ENCODE measurements at regions not wholly inside any gene's neighbourhood (a gene's known extent, or its start where the extent isn't known, plus 50 kb on each side); places are given as distances from the start of the nearest gene placed in this dataset.

DNA sequence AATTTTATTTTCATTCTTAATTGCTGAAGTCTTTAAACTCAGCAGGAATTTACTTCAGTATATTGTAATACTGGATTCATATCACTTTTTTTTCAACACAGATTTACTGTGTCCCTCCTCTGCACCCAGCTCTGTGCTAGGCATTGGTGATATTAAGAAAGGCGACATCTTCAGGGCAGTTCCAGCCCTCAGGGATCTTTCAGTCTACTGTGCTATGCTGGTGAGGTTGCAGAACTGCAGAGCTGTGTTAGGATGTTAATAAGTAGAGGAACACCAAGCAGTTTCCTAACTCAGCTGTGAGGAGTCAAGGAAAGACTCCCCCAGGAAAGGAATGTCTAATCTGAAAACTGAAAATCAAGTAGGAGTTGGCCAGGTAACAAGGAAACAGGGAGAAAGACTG lies 158.2 kb upstream of the NPY start:
- no peaks in the 10 kb centered on the region for H3K79me2 ChIP-seq (ENCODE audit: insufficient read depth, low read length)
- ATAC-seq (ENCODE audit: insufficient read depth, low read depth) (no peak), DNase-seq (no peak)
- no peak overlapping the region for H3K4me2 ChIP-seq (ENCODE audit: insufficient read depth, low read length)
- H3K9ac ChIP-seq (ENCODE audit: low read depth, low read length): no peak overlapping the region
- no peaks in the 10 kb centered on the region for H3K9me3 ChIP-seq (ENCODE audit: insufficient read depth, low read length, severe bottlenecking)
- H4K20me1 ChIP-seq (ENCODE audit: insufficient read depth, low read length): no peaks in the 10 kb centered on the region
- H2AFZ ChIP-seq (ENCODE audit: low read depth, low read length): no peak overlapping the region
- TF ChIP-seq, protein P1, sequence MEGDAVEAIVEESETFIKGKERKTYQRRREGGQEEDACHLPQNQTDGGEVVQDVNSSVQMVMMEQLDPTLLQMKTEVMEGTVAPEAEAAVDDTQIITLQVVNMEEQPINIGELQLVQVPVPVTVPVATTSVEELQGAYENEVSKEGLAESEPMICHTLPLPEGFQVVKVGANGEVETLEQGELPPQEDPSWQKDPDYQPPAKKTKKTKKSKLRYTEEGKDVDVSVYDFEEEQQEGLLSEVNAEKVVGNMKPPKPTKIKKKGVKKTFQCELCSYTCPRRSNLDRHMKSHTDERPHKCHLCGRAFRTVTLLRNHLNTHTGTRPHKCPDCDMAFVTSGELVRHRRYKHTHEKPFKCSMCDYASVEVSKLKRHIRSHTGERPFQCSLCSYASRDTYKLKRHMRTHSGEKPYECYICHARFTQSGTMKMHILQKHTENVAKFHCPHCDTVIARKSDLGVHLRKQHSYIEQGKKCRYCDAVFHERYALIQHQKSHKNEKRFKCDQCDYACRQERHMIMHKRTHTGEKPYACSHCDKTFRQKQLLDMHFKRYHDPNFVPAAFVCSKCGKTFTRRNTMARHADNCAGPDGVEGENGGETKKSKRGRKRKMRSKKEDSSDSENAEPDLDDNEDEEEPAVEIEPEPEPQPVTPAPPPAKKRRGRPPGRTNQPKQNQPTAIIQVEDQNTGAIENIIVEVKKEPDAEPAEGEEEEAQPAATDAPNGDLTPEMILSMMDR (IDR thresholded peaks at IDR 0.05; ENCODE audit: borderline replicate concordance, extremely low read depth, low read length, poor library complexity, severe bottlenecking): no peak
- TF ChIP-seq EZH2 (IDR thresholded peaks at IDR 0.05; ENCODE audit: borderline replicate concordance, low read depth, low read length, severe bottlenecking): no peak
- no peaks in the 10 kb centered on the region for H3K36me3 ChIP-seq (ENCODE audit: insufficient read depth, low read length)
- H3K4me3 ChIP-seq (ENCODE audit: low read depth in 1 of 2, low read length in 2 of 2): no peak overlapping the region
- H3K27ac ChIP-seq (ENCODE audit: low read length): no peak overlapping the region
- H3K27me3 ChIP-seq (ENCODE audit: insufficient read depth, low read length, poor library complexity): peaks cover 6% of the 10 kb centered on the region
- H3K4me1 ChIP-seq (ENCODE audit: insufficient read depth, low read length): no peaks in the 10 kb centered on the region

DNA sequence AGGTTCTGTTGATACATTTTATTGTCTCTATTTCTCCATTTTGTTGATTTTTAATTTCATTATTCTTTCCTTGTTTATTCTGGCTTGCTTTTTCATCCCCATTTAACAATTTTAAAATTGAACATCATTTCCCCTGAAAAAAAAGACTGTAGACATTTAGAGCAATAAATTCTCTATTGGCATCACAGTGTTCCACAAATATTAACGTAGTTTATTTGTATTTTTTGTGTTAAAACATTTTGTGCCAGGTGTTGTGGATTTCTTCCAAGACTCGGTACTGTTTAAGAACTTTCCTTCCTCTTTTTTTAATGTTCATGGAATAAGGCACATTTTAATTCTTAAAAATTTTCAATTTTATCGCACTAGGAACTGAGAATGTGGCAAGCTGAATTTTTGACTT lies 156.1 kb upstream of the NPY start:
- H3K27ac ChIP-seq (ENCODE audit: low read length): no peak overlapping the region
- TF ChIP-seq, protein P1 (IDR thresholded peaks at IDR 0.05; ENCODE audit: borderline replicate concordance, extremely low read depth, low read length, poor library complexity, severe bottlenecking): no peak
- no peak for TF ChIP-seq EZH2 (IDR thresholded peaks at IDR 0.05; ENCODE audit: borderline replicate concordance, low read depth, low read length, severe bottlenecking)
- H3K4me2 ChIP-seq (ENCODE audit: insufficient read depth, low read length): no peak overlapping the region
- H3K9ac ChIP-seq (ENCODE audit: low read depth, low read length): no peak overlapping the region
- no peaks in the 10 kb centered on the region for H3K36me3 ChIP-seq (ENCODE audit: insufficient read depth, low read length)
- H3K27me3 ChIP-seq (ENCODE audit: insufficient read depth, low read length, poor library complexity): peaks cover 5% of the 10 kb centered on the region
- H4K20me1 ChIP-seq (ENCODE audit: insufficient read depth, low read length): no peaks in the 10 kb centered on the region
- no peaks in the 10 kb centered on the region for H3K4me1 ChIP-seq (ENCODE audit: insufficient read depth, low read length)
- no peak overlapping the region for H3K4me3 ChIP-seq (ENCODE audit: low read depth in 1 of 2, low read length in 2 of 2)
- DNase-seq (no peak), ATAC-seq (ENCODE audit: insufficient read depth, low read depth) (no peak)
- H3K79me2 ChIP-seq (ENCODE audit: insufficient read depth, low read length): no peaks in the 10 kb centered on the region
- no peak overlapping the region for H2AFZ ChIP-seq (ENCODE audit: low read depth, low read length)
- H3K9me3 ChIP-seq (ENCODE audit: insufficient read depth, low read length, severe bottlenecking): no peaks in the 10 kb centered on the region

DNA sequence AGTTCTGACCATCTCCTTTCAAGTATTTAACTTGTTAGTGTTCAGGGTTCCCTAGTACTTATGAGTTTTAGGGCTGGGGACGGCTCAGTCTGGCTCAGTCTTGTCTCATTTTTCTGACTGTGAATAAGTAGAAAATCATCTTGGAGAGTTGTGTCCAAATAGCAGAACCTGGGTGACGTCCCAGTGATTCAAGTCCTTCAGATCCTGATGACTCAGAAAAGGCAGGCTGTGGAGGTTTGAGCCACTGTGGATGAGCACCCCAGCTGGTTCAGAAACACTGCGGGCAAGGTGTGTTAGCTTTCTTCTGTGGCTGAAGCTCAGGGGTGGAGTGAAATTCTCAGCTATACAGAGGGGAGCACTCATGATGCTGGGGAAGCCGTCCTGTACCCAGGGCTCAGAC lies 154.4 kb upstream of the NPY start:
- no peak for TF ChIP-seq EZH2 (IDR thresholded peaks at IDR 0.05; ENCODE audit: borderline replicate concordance, low read depth, low read length, severe bottlenecking)
- TF ChIP-seq, protein P1 (IDR thresholded peaks at IDR 0.05; ENCODE audit: borderline replicate concordance, extremely low read depth, low read length, poor library complexity, severe bottlenecking): no peak

DNA sequence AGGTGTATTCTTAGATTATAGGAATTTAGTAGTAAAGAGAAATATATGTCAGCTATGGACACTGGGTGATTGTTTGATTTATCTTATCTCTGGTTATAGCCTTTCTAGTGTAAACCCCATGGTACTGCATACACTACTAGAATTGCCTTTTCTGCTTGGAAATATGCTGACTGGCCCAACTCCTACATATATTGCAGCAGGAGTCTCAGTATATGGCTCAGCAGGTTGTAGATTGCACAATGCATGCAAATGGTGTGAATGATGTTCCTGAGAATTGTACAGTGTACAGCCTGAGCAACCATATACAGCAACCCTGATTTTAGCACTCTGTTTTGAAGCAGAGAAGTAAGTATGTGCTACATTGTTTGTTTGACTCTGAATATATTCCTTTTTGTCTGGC lies 153.4 kb upstream of the NPY start:
- Histone ChIP-seq H3K36me3 (ENCODE audit: insufficient read depth, low read length) (no peaks in the 10 kb centered on the region), H2AFZ (ENCODE audit: low read depth, low read length) (no peak overlapping the region), H3K79me2 (ENCODE audit: insufficient read depth, low read length) (no peaks in the 10 kb centered on the region), H3K4me1 (ENCODE audit: insufficient read depth, low read length) (no peaks in the 10 kb centered on the region), H3K27ac (ENCODE audit: low read length) (no peak overlapping the region), H3K27me3 (ENCODE audit: insufficient read depth, low read length, poor library complexity) (peaks cover 5% of the 10 kb centered on the region), H3K9me3 (ENCODE audit: insufficient read depth, low read length, severe bottlenecking) (no peaks in the 10 kb centered on the region), H3K4me3 (ENCODE audit: low read depth in 1 of 2, low read length in 2 of 2) (no peak overlapping the region), H3K9ac (ENCODE audit: low read depth, low read length) (no peak overlapping the region), H3K4me2 (ENCODE audit: insufficient read depth, low read length) (no peak overlapping the region), H4K20me1 (ENCODE audit: insufficient read depth, low read length) (no peaks in the 10 kb centered on the region)
- no peak for TF ChIP-seq EZH2 (IDR thresholded peaks at IDR 0.05; ENCODE audit: borderline replicate concordance, low read depth, low read length, severe bottlenecking)
- TF ChIP-seq, protein P1 (IDR thresholded peaks at IDR 0.05; ENCODE audit: borderline replicate concordance, extremely low read depth, low read length, poor library complexity, severe bottlenecking): no peak
- ATAC-seq (ENCODE audit: insufficient read depth, low read depth) (no peak), DNase-seq (no peak)

More for the DNA sequence above, 154.4 kb upstream of the NPY start:
- H3K27me3 ChIP-seq (ENCODE audit: insufficient read depth, low read length, poor library complexity): peaks cover 5% of the 10 kb centered on the region
- H3K4me2 ChIP-seq (ENCODE audit: insufficient read depth, low read length): no peak overlapping the region
- H3K79me2 ChIP-seq (ENCODE audit: insufficient read depth, low read length): no peaks in the 10 kb centered on the region
- no peaks in the 10 kb centered on the region for H3K9me3 ChIP-seq (ENCODE audit: insufficient read depth, low read length, severe bottlenecking)
- no peak overlapping the region for H3K9ac ChIP-seq (ENCODE audit: low read depth, low read length)
- no peaks in the 10 kb centered on the region for H3K36me3 ChIP-seq (ENCODE audit: insufficient read depth, low read length)
- no peak overlapping the region for H2AFZ ChIP-seq (ENCODE audit: low read depth, low read length)
- no peak overlapping the region for H3K4me3 ChIP-seq (ENCODE audit: low read depth in 1 of 2, low read length in 2 of 2)
- DNase-seq (no peak), ATAC-seq (ENCODE audit: insufficient read depth, low read depth) (no peak)
- H3K4me1 ChIP-seq (ENCODE audit: insufficient read depth, low read length): no peaks in the 10 kb centered on the region
- no peak overlapping the region for H3K27ac ChIP-seq (ENCODE audit: low read length)
- H4K20me1 ChIP-seq (ENCODE audit: insufficient read depth, low read length): no peaks in the 10 kb centered on the region

Measured in DND-41 (cell line).